Stimulated activated CD8-positive, alpha-beta memory T cell treated with anti-CD3 and anti-CD28 coated beads, Interleukin-7, amount 100 ng/mL, for 48 hours (primary cell): ENCODE measurements at regions not wholly inside any gene's neighbourhood (a gene's known extent, or its start where the extent isn't known, plus 50 kb on each side); places are given as distances from the start of the nearest gene placed in this dataset.
"Not testable (repeated sequence)": the region's sequence is repeated elsewhere in the genome, so short reads cannot be mapped to it uniquely, and the experiment has no call there.

Experiments used
- DNase-seq, 2 donors: peaks; one replicate each; pipeline ENCODE4 v3.0.0-alpha.2; 2020; ENCODE audit warnings: low read depth in 1 of 2; ENCODE audit errors: extremely low read depth in 1 of 2

DNA sequence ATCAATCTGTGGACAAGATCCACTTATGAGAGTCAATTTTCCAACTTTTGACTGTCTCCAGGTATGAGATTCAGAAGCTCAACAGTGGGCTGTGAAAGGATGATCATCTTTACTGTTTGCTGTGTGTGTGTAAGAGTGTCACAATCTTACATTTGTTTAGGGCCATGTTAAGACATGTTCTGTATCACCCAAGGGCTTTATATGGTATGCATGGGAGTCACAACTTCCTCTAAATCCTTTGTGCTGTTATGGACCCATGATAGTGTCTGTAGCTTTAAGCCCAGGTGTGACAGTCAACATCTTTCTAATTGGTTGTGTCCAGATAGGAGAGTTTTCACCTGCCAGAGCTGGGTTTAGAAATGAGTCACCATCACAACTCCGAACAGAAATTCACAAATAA is 70.2 kb downstream of the ZNF726 start:
- DNase-seq: not testable (repeated sequence)

DNA sequence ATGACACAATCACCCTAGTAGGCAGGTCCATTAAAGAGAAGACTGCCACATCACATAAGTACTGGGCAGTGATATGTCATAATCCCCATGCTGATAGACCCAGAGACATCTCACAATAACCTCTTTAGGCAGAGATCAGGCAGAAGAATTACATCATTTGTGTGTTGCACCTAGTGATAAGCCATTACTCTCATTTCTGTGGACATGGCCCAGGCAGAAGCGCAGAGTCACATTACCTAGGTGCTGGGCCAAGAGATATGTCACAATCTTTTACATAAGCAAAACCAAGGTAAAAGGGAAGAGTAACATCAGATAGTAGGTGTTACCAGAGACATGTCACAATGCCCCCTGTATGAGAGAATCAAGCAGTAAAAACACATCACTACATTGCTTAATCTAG is 71.9 kb downstream of the ZNF726 start:
- no peak for DNase-seq

DNA sequence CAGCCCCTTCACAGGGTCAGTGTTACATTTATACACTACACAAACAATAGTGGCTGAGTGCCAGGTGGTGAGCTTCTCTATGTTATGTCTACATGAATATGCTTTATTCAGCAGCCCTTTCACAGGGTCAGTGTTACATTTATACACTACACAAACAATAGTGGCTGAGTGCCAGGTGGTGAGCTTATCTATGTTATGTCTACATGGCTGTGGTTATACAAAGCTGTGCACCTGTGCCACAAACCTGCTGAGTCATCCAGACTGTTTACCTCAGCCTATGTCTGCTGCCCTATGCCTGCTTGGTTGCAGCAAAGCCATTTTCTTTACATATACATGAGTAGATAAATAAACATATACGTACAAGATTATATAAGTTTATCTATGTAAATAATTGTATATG is 76.5 kb downstream of the ZNF726 start:
- DNase-seq: no peak

DNA sequence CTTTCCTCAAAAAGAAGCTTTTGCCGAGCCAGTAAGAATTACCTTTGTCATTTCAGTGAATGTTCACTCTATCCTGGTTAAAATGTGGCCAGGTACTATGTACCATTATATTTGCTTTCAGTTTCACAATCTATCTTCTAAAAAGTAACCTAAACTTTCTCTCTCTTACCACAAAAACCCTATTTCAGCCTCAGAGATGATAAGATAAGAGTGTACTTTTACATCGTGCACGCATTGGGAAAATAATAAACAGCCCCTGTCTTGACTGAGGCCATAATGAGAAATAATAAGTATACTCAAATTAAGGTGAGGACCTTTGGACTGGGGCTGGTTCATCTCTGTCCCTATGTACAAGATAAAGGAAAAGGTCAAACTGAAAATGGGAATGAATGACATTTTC is 77.7 kb downstream of the ZNF726 start:
- DNase-seq: no peak

DNA sequence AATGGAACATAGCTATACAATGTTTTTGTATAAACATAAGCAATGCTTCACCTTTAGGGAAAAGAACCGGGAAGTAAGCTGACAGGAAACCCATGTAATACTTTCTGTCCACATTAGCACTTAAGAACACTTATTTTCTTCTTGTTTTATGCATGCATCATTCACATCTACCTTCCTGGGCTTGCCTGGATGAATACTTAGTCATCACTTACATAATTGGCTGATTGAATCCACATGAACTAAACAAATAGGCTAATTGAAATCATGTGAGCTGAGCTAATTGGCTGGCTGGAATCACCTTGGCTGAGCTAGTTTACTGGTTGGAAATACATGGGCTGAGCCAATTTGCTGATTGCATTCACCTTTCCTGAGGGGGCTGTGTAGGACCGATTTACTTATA is 78.8 kb downstream of the ZNF726 start:
- no peak for DNase-seq

DNA sequence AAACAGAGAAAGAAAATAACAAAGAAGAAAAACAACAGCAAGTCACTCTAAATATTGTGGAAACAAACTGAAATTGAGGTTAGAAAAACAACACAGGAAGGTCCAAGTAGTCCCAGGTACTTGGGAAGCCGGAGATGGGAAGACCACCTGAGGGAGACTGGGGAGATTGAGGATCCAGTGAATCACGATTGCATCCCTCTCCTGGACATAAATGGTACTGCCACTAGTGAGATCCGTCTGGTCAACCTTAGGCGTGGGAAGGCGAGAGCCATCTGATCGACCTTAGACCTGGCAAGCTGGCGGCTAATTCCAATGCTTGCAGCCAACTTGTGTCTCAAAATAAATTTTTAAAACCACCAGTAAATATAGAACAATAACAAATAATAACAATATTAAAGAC is 81.9 kb downstream of the ZNF726 start:
- no peak for DNase-seq

DNA sequence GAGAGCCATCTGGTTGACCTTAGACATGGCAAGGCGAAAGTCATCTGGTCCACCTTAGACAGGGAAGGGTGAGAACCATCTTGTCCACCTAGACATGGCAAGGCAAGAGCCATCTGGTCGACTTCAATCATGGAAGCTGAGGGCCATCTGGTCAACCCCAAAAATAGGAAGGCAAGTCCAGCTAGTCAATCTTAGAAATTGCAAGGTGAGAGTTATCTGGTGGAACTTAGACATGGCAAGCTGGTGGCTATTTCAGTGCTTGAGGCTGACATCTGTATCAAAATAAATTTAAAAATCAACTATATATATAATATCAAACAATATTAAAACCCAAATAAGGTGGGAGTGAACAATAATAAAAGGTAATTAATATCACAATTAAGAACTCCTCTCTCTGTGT is 83.9 kb downstream of the ZNF726 start:
- no peak for DNase-seq

DNA sequence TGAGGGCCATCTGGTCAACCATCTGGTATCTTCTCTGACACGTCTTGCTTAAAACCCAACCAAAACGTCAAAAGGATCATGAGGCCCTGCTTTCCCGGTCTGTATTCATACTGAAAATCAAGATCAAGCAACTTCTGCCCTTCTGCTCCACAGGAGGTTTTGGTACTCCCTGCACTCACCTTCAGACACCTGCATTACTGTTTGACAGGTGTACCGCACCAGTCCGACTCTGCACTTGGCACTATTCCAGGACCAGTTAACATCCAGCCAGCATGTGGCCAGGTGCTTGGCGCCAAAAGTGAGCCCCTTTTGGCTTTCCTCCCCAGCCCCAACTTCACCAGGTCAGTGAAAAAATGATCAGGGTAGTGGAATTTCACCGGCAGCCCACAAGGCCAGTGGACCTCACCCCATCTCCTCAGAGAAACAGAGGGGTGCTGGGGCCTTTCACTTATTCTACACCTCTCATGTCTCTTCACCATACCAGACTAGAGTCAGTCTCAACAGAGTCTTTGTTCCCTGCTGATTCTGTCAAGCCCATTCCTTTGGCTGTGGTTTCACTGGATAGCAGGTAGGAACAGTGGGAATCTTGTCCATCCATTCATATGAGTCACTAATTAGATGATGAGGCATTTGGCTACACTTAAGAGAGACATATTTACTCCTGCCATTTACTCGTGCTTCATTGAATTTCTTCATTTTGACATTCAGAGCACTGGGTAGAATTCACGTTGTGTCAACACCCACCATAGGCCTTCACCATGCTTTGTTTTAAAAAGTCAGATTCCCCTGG is 85.3 kb downstream of the ZNF726 start:
- no peak for DNase-seq

DNA sequence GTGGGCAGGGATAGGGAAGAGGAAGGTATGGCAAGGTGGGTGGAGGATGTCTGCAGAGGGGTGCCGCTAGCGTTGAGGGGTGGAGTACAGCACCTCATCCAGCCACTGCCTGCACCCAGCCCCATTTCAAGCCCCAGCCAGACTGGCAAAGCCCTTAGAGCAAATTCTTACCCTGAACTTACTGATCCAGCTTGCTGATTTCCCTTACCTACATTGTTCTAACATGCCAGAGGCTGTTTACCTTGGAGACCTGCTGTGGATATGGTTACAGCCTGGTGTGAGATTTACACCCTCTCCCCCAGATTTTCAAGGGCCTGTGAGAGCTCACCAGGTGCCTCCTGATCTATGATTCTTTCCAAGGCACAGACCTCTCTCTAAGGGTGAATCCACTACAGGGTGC is 86.0 kb downstream of the ZNF726 start:
- no peak for DNase-seq

DNA sequence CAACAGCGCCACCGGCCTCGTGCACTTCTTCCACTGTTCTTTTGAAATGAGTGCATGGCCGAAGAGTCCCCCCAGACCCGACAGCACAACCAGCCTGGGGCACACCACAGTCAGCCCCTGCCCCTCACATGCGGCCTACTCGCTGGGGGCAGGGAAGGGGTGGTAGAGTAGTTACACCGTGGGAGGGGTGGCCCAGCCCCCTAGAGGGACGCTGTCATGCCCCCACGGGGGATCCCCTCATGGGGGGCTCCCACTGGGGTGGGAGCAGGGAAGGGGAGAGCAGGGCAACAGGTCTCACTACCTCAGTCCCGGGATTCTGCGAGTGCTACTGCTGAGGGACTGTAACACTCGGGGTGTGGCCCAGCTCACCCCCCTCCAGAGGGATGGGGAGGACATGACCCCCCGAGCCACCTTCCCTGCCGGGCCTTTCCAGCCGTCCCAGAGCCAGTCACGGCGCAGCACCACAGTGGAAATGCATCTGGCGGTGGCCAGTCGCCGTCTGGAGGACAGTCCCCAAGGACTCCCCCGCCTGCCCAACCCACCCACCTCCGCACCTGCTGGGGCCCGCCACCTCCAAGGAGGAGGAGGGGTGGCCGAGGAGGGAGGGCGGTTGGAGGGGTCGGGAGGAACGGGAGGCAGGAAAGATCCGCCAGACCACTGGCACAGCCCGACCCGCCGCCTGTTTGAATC is 84.6 kb upstream of the ZNF254 start:
- no peak for DNase-seq

DNA sequence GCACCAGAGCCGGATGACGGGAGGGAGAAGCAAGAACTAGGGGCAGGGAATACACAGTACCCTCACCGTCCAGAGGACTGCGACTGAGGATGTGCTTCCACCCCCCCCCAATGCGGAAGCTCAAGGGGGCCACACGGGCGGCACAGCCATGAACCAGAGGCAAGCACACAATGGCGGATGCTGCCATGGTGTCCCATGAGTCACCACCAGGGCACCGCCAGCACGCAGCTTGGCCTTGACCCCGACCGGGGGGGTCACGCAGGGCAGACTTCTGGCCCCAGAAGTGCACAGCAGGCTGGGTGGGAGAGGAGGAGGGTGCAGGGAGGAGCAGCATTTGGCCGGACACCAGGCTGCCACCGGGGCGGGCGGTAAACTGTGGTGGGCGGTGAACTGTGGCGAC is 83.5 kb upstream of the ZNF254 start:
- no peak for DNase-seq

DNA sequence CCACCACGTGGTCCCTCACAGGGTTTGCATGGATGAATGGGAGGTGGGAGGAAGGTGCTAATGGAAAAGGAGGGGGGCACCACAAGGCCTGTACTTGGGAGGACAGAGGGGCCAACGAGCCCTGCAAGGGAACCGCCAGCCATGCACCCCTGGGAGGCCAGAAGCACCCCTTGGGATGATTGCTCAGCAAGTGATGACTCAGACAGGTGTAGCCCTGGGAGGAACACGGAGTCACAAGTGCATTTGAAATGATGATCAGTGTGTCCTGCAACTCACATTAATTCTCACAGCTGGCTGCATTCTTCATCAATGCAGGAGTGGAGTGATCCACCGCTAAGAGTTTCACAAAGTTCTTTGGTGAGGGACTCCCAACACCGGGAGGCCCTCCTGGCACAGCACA is 82.8 kb upstream of the ZNF254 start:
- DNase-seq: no peak

DNA sequence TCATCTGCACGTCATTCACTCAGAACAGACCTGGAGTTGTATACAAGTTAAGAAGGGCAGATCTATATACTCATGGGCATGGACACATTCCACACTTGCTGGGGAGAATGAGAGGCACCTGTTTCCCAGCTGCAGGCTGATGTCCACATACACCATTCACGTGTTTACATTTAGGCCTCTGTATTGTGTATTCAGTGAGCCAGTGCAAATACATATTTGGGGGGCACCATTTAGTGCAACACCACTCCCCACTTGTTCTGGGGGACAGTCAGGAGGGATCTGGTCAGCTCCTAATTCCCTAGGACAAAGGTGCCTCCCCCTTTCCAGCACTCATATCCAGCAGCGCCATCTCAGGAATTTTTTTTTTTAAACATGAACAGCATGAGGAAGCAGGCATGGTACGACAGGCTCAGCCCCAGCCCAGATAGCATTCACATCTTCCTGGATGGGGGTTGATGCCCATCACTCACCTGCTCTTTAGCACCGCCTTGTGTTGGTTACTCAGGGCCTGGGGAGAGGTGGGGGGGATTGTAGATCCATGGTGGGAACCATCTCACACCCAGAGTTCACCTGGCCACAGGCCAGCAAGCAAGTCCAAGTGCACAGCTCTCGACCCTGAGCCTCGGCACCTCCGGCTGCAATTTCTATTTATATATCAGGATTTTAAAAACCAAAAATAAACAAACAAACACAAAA is 56.9 kb upstream of the ZNF254 start:
- DNase-seq: no peak

DNA sequence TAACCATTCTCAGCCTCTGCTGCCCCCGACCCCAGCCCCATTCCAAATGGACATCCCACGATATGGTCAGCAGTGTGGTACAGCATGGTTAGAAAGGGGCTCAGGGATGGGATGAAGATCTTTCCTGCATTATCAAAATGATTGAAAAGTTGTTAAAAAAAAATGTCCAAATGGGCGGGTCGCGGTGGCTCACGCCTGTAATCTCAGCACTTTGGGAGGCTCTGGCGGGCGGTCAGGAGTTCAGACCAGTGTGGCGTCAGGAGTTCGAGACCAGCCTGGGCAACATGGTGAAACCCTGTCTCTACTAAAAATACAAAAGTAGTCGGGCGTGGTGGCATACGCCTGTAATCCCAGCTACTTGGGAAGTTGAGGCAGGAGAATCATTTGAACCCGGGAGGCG is 54.3 kb upstream of the ZNF254 start:
- no peak for DNase-seq

DNA sequence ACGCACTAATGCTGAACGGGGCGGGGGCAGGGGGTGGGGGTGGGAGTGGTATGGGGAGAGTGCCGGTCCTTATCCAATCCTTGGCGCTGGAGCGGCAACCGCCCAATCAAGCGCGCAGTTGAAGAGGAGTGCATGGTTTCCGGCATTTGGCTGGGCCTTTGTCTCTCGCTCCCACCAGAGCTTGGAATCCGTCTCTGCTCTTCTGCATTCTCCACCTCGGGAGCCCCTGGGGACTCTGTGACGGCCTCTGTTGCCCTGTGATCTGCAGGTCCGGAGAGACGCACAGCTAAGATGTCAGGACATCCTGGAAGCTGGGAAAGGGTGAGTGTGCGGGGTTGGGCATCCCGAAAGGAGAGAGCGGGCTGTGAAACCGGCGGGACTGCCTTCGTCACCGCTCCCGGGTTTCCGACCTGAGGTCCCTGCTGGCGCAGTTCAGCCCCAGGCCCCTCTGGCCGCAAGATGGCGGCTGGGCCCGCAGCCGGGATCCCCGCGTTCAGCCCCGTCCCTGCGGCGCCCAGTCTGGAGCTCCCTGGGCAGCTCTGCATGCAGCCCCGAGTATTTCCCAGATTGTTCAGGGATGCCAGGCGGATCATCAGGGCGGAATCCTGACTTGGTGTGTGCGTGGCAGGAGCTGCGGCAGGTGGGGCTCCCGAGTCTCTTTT is 53.6 kb upstream of the ZNF254 start:
- peak; percentile 55 to 76 for DNase-seq

DNA sequence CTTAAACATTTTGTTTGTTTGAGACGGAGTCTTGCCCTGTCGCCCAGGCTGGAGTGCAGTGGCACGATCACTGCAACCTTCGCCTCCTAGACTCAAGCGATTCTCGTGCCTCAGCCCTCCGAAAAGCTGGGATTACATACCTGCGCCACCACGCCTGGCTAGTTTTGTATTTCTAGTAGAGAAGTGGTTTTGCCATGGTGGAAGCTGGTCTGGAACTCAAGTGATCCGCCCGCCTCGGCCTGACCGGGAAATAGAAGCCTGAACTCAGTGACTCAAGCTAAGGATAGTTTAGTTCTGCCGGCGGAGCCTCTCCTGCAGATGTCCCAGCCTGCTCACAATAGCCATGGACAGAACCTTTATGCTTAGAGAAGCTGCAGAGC is 53.0 kb upstream of the ZNF254 start:
- no peak for DNase-seq

DNA sequence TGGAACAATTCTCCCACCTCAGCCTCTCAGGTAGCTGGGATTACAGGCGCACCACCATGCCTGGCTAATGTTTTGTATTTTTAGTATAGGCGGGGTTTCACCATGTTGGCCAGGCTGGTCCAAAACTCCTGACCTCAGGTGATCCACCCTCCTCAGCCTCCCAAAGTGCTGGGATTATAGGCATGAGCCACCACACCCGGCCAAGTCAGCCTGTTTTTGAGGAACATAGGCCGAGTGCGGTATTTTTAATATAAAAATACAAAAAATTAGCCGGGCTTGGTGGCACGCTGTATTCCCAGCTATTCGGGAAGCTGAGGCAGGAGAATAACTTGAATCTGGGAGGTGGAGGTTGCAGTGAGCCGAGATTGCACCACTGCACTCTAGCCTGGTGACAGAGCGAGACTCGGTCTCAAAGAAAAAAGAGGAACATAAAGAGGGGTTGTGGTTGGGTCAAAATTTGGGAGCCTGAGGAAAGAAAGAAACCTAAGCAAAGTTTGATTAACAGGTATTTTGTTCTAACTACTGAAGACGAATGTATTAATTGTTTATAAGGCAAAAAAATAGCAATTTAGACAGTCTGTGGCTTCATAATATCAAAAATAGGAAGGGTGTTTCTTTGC is 51.6 kb upstream of the ZNF254 start:
- DNase-seq: not testable (repeated sequence)
